ENCODE measurements at regions not wholly inside any gene's neighbourhood (a gene's known extent, or its start where the extent isn't known, plus 50 kb on each side); places are given as distances from the start of the nearest gene placed in this dataset.
"Not testable (repeated sequence)": the region's sequence is repeated elsewhere in the genome, so short reads cannot be mapped to it uniquely, and the experiment has no call there.

- no CpG with 5 or more reads among the region's 2 CpGs for WGBS (ENCODE audit: insufficient coverage)
These were observed 249.7 kb downstream of the ENC1 start for GRCh38 chr5:74390822-74391221.

DNA sequence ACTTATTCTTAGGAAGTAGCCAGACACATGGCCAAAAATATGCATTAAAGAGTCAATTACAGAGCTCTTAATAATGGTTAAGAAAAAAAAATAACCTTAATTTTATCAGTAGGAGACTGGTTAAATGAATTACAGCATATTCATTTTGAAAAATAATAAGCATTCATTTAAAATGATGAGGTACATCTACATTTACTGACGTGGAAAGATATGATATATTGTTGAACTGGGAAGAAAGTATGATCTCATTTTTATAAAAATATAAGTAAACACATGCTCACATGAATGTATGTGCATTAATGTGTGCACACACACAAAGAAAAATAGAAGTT lies 250.3 kb downstream of the ENC1 start:
- Mint-ChIP-seq H3K4me3 (no peak overlapping the region), H3K27me3 (no peaks in the 10 kb centered on the region), H3K9me3 (no peaks in the 10 kb centered on the region), H3K36me3 (no peaks in the 10 kb centered on the region), H3K27ac (no peak overlapping the region), H3K4me1 (no peaks in the 10 kb centered on the region)
- Histone ChIP-seq H3K9me3 (no peaks in the 10 kb centered on the region), H3K4me1 (ENCODE audit: control insufficient read depth in 1 of 2, extremely low read depth in 1 of 2, insufficient read depth in 2 of 2, low read length in 2 of 2) (peaks cover 0 to 14% of the 10 kb centered on the region in 2 experiments), H3K27ac (ENCODE audit: low read length) (no peak overlapping the region), H3K4me3 (ENCODE audit: control insufficient read depth in 1 of 2, extremely low read depth in 1 of 2, low read length in 1 of 2) (no peak overlapping the region), H3K27me3 (replicated peaks in 1 of 2; ENCODE audit: control insufficient read depth in 2 of 2, extremely low read depth in 1 of 2, insufficient read depth in 2 of 2, low read length in 1 of 2) (no peaks in the 10 kb centered on the region), H3K36me3 (ENCODE audit: control insufficient read depth in 2 of 2, extremely low read depth in 1 of 2, insufficient read depth in 1 of 2, low read length in 1 of 2) (no peaks in the 10 kb centered on the region)
- no CpG with 5 or more reads among the region's 1 CpG for WGBS (ENCODE audit: insufficient coverage)
- no peak for DNase-seq
- ChIA-PET CTCF (no interaction called here), POLR2A (no interaction called here)
- ATAC-seq (replicated peaks in 1 of 4): no peak

More at GRCh38 chr5:74390822-74391221, 249.7 kb downstream of the ENC1 start:
- H3K27ac Mint-ChIP-seq: no peak overlapping the region
- Histone ChIP-seq H3K36me3 (ENCODE audit: control insufficient read depth in 2 of 2, extremely low read depth in 1 of 2, insufficient read depth in 1 of 2, low read length in 1 of 2) (no peaks in the 10 kb centered on the region), H3K27ac (ENCODE audit: low read length) (no peak overlapping the region), H3K4me3 (ENCODE audit: control insufficient read depth in 1 of 2, extremely low read depth in 1 of 2, low read length in 1 of 2) (no peak overlapping the region), H3K4me1 (ENCODE audit: control insufficient read depth in 1 of 2, extremely low read depth in 1 of 2, insufficient read depth in 2 of 2, low read length in 2 of 2) (peaks cover 0 to 14% of the 10 kb centered on the region in 2 experiments), H3K27me3 (replicated peaks in 1 of 2; ENCODE audit: control insufficient read depth in 2 of 2, extremely low read depth in 1 of 2, insufficient read depth in 2 of 2, low read length in 1 of 2) (no peaks in the 10 kb centered on the region), H3K9me3 (no peaks in the 10 kb centered on the region)
- DNase-seq (no peak), ATAC-seq (replicated peaks in 1 of 4) (no peak)
- H3K27me3 Mint-ChIP-seq: no peaks in the 10 kb centered on the region
- H3K9me3 Mint-ChIP-seq: no peaks in the 10 kb centered on the region
- ChIA-PET CTCF (interaction anchor here in 1 of 2 donors (0.7 kb wide), 1 partner anchor 412 kb away, joined by 3 read pairs; no protein-coding TSS in a partner anchor), POLR2A (no interaction called here)
- H3K4me3 Mint-ChIP-seq: no peak overlapping the region
- no peaks in the 10 kb centered on the region for H3K4me1 Mint-ChIP-seq
- no peaks in the 10 kb centered on the region for H3K36me3 Mint-ChIP-seq

DNA sequence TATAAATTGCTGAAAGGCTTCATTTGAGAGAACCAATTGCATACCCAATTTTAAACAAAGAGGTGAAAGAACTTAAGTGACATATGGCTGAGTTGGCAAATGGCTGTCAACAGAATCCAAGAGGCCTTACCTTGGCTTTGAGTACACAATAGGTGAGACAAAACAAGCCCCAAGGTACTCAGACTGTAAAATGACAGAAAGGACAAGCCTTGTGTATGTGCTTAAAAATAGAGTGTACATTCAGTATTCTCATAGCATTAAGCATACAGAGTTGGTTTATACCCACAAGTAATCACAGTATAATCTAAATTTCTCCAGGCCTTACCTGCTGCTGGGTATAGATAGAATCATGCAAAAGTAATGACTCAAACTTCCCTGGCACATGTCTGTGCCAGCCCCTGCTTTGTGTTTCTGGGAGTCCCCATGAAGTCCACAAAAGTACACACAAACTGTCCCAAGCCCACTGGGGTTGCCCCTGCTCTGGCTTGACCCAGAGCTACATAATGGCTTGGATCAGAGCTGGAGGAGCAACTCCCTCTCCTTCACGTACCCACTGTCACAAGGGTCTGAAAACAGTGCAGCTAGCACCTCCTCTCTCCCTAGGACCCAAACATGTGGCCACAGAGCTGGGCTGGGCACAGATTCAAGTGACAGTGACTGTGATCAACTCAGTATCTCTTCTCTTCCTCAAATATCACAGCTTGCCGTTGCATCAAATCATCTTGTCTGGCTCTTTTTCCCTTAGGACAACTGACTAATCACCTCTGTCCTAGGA lies 250.8 kb downstream of the ENC1 start:
- Mint-ChIP-seq H3K36me3 (no peaks in the 10 kb centered on the region), H3K27ac (no peak overlapping the region), H3K9me3 (no peaks in the 10 kb centered on the region), H3K27me3 (no peaks in the 10 kb centered on the region), H3K4me1 (no peaks in the 10 kb centered on the region), H3K4me3 (no peak overlapping the region)
- Histone ChIP-seq H3K4me1 (ENCODE audit: control insufficient read depth in 1 of 2, extremely low read depth in 1 of 2, insufficient read depth in 2 of 2, low read length in 2 of 2) (peaks cover 0 to 14% of the 10 kb centered on the region in 2 experiments), H3K9me3 (no peaks in the 10 kb centered on the region), H3K36me3 (ENCODE audit: control insufficient read depth in 2 of 2, extremely low read depth in 1 of 2, insufficient read depth in 1 of 2, low read length in 1 of 2) (no peaks in the 10 kb centered on the region), H3K27me3 (replicated peaks in 1 of 2; ENCODE audit: control insufficient read depth in 2 of 2, extremely low read depth in 1 of 2, insufficient read depth in 2 of 2, low read length in 1 of 2) (no peaks in the 10 kb centered on the region), H3K4me3 (ENCODE audit: control insufficient read depth in 1 of 2, extremely low read depth in 1 of 2, low read length in 1 of 2) (no peak overlapping the region), H3K27ac (ENCODE audit: low read length) (no peak overlapping the region)
- no peak for DNase-seq
- ATAC-seq (replicated peaks in 1 of 4): no peak
- POLR2A ChIA-PET: no interaction called here
- CTCF ChIA-PET: no interaction called here
- 100% methylated on average over 1 of the region's 2 CpGs for WGBS (ENCODE audit: insufficient coverage)

GRCh38 chr5:74388411-74388810 lies 252.1 kb downstream of the ENC1 start:
- POLR2A ChIA-PET; ATAC-seq (replicated peaks in 1 of 4); H3K4me1 Mint-ChIP-seq; H3K27me3 Mint-ChIP-seq; H3K4me1 ChIP-seq (ENCODE audit: control insufficient read depth in 1 of 2, extremely low read depth in 1 of 2, insufficient read depth in 2 of 2, low read length in 2 of 2); CTCF ChIA-PET; H3K36me3 Mint-ChIP-seq; H3K4me3 ChIP-seq (ENCODE audit: control insufficient read depth in 1 of 2, extremely low read depth in 1 of 2, low read length in 1 of 2); H3K36me3 ChIP-seq (ENCODE audit: control insufficient read depth in 2 of 2, extremely low read depth in 1 of 2, insufficient read depth in 1 of 2, low read length in 1 of 2); H3K27me3 ChIP-seq (replicated peaks in 1 of 2; ENCODE audit: control insufficient read depth in 2 of 2, extremely low read depth in 1 of 2, insufficient read depth in 2 of 2, low read length in 1 of 2); H3K4me3 Mint-ChIP-seq; H3K9me3 Mint-ChIP-seq; H3K27ac ChIP-seq (ENCODE audit: low read length); DNase-seq; H3K9me3 ChIP-seq; H3K27ac Mint-ChIP-seq: not testable (repeated sequence)
- no CpG with 5 or more reads among the region's 2 CpGs for WGBS (ENCODE audit: insufficient coverage)

- ChIA-PET CTCF (no interaction called here), POLR2A (no interaction called here)
- Histone ChIP-seq H3K9me3 (no peaks in the 10 kb centered on the region), H3K4me1 (ENCODE audit: control insufficient read depth in 1 of 2, extremely low read depth in 1 of 2, insufficient read depth in 2 of 2, low read length in 2 of 2) (peaks cover 0 to 8% of the 10 kb centered on the region in 2 experiments), H3K4me3 (ENCODE audit: control insufficient read depth in 1 of 2, extremely low read depth in 1 of 2, low read length in 1 of 2) (no peak overlapping the region), H3K27ac (ENCODE audit: low read length) (no peak overlapping the region), H3K36me3 (ENCODE audit: control insufficient read depth in 2 of 2, extremely low read depth in 1 of 2, insufficient read depth in 1 of 2, low read length in 1 of 2) (no peaks in the 10 kb centered on the region), H3K27me3 (replicated peaks in 1 of 2; ENCODE audit: control insufficient read depth in 2 of 2, extremely low read depth in 1 of 2, insufficient read depth in 2 of 2, low read length in 1 of 2) (peaks cover 0 to 4% of the 10 kb centered on the region in 2 experiments)
- Mint-ChIP-seq H3K27ac (no peak overlapping the region), H3K27me3 (peaks cover 3 to 6% of the 10 kb centered on the region in 2 donors), H3K9me3 (no peaks in the 10 kb centered on the region), H3K4me1 (no peaks in the 10 kb centered on the region), H3K36me3 (no peaks in the 10 kb centered on the region), H3K4me3 (no peak overlapping the region)
- ATAC-seq (replicated peaks in 1 of 4): no peak
- WGBS (ENCODE audit: insufficient coverage): 29% methylated on average over 1 of the region's 4 CpGs
- no peak for DNase-seq
These were observed 253.8 kb downstream of the ENC1 start for GRCh38 chr5:74386571-74387334.

DNA sequence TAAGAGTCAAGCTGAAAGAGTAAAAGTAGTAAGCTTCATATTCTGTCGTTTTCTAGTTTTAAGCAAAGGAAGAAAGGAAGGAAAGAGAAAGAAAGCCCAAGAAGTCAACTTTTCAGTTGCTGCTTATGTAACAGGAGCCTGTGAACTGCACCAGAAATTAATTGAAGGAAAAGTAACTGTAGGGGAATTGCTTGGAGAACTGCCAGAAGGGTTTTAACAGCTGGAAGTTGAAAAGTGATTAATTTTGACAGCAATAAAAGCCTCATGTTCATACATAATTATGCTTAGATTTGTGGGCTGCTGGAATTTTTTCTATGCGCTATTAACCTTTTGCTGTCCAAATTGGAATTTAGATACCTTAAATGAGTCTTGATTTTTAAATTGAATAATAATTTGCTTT lies 255.7 kb downstream of the ENC1 start:
- DNase-seq (no peak), ATAC-seq (replicated peaks in 1 of 4) (no peak)
- WGBS (ENCODE audit: insufficient coverage): 0% methylated on average over 1 of the region's 2 CpGs
- Histone ChIP-seq H3K4me3 (ENCODE audit: control insufficient read depth in 1 of 2, extremely low read depth in 1 of 2, low read length in 1 of 2) (no peak overlapping the region), H3K4me1 (ENCODE audit: control insufficient read depth in 1 of 2, extremely low read depth in 1 of 2, insufficient read depth in 2 of 2, low read length in 2 of 2) (no peaks in the 10 kb centered on the region), H3K9me3 (no peaks in the 10 kb centered on the region), H3K36me3 (ENCODE audit: control insufficient read depth in 2 of 2, extremely low read depth in 1 of 2, insufficient read depth in 1 of 2, low read length in 1 of 2) (no peaks in the 10 kb centered on the region), H3K27ac (ENCODE audit: low read length) (no peak overlapping the region), H3K27me3 (replicated peaks in 1 of 2; ENCODE audit: control insufficient read depth in 2 of 2, extremely low read depth in 1 of 2, insufficient read depth in 2 of 2, low read length in 1 of 2) (peaks cover 0 to 4% of the 10 kb centered on the region in 2 experiments)
- Mint-ChIP-seq H3K27ac (no peak overlapping the region), H3K9me3 (no peaks in the 10 kb centered on the region), H3K36me3 (no peaks in the 10 kb centered on the region), H3K4me1 (no peaks in the 10 kb centered on the region), H3K27me3 (peaks cover 5 to 6% of the 10 kb centered on the region in 2 donors), H3K4me3 (no peak overlapping the region)
- CTCF ChIA-PET: no interaction called here
- POLR2A ChIA-PET: no interaction called here

All from T-cell (primary cell).